Fibroblast of lung (primary cell): ENCODE measurements at regions not wholly inside any gene's neighbourhood (a gene's known extent, or its start where the extent isn't known, plus 50 kb on each side); places are given as distances from the start of the nearest gene placed in this dataset.

ENCODE experiments used
- DNase-seq, 2 donors: peaks; one replicate each; pipeline versions ENCODE4 v3.0.0 to v3.0.0-alpha.2; 2010; ENCODE audit warnings: low read depth in 2 of 2
- H2AFZ ChIP-seq: 2 replicates; pipeline ENCODE4 v1.5.1; 2012; ENCODE audit warnings: low read length, control low read depth, inconsistent platforms
- H3K27ac ChIP-seq: 2 replicates; pipeline ENCODE4 v1.5.1; 2011; ENCODE audit warnings: low read length, control low read depth; ENCODE audit not compliant: insufficient read depth
- H3K27me3 ChIP-seq: 2 replicates; pipeline ENCODE4 v1.5.1; 2011; ENCODE audit warnings: mild to moderate bottlenecking, low read length; ENCODE audit not compliant: control insufficient read depth, insufficient read depth
- H3K36me3 ChIP-seq: 2 replicates; pipeline ENCODE4 v1.5.1; 2011; ENCODE audit warnings: low read length; ENCODE audit not compliant: control insufficient read depth, insufficient read depth
- H3K4me1 ChIP-seq: 2 replicates; pipeline ENCODE4 v1.5.1; 2011; ENCODE audit warnings: low read length; ENCODE audit not compliant: control insufficient read depth, insufficient read depth; ENCODE audit errors: extremely low read depth
- H3K4me2 ChIP-seq: 2 replicates; pipeline ENCODE4 v1.5.1; 2011; ENCODE audit warnings: low read length, control low read depth; ENCODE audit not compliant: insufficient read depth; ENCODE audit errors: extremely low read depth
- H3K4me3 ChIP-seq, 4 experiments: fragments of 200-600 bp in 1 of 4; sonication (generic) in 1 of 4; replicated peaks in 1 of 4; 2 replicates each; pipeline ENCODE4 v1.5.1; 2011 to 2016; ENCODE audit warnings: low read length in 4 of 4, low read depth in 3 of 4, mild to moderate bottlenecking in 3 of 4, control low read depth in 2 of 4, inconsistent platforms in 1 of 4, mixed read lengths in 1 of 4; ENCODE audit not compliant: insufficient read depth in 1 of 4; ENCODE audit errors: control extremely low read depth in 1 of 4
- H3K79me2 ChIP-seq: 2 replicates; pipeline ENCODE4 v1.5.1; 2012; ENCODE audit warnings: mild to moderate bottlenecking, low read length, inconsistent platforms; ENCODE audit not compliant: control insufficient read depth, insufficient read depth
- H3K9ac ChIP-seq: 2 replicates; pipeline ENCODE4 v1.5.1; 2011; ENCODE audit warnings: mild to moderate bottlenecking, low read length, control low read depth; ENCODE audit not compliant: insufficient read depth
- H3K9me3 ChIP-seq: 2 replicates; pipeline ENCODE4 v1.5.1; 2012; ENCODE audit warnings: low read depth, low read length; ENCODE audit not compliant: control insufficient read depth, insufficient read depth
- H4K20me1 ChIP-seq: 2 replicates; pipeline ENCODE4 v1.5.1; 2011; ENCODE audit warnings: low read length; ENCODE audit not compliant: control insufficient read depth, insufficient read depth; ENCODE audit errors: extremely low read depth
- CTCF ChIP-seq, 2 donors: IDR thresholded peaks in 1 of 2; conservative IDR thresholded peaks in 1 of 2; 1 replicate in 1 of 2; 2 replicates in 1 of 2; pipeline ENCODE4 v1.5.1; 2011 to 2012; ENCODE audit warnings: low read length in 2 of 2, control low read depth in 1 of 2, inconsistent platforms in 1 of 2, low read depth in 1 of 2, mild to moderate bottlenecking in 1 of 2
- EZH2 ChIP-seq: IDR thresholded peaks from 2 replicates; pipeline ENCODE4 v1.5.1; 2012; ENCODE audit warnings: low read length, control low read depth, mild to moderate bottlenecking; ENCODE audit errors: missing control alignments

DNA sequence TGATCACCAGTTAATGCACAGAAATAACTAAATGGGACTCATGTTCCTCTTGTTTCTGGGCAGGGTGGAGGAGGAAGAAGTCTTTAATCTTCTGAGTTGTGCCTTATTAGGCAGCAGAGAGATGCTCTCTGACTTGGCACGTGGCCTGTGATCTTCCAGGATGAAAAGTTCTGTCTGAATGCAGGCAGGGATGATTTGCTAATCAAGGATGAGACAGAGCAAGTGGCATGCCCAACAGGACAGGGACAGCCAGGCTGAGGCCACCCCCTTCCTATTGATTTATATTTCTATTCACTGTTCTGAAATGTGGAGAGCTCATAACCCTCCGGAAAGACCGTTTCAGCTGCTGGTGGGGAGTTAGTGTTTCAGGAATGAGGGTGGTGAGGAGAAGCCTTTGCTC, 477.8 kb upstream of the CAMK1G start:
- Histone ChIP-seq H3K4me3 (no peak overlapping the region), H3K9ac (no peak overlapping the region), H3K27ac (no peak overlapping the region), H3K4me1 (no peaks in the 10 kb centered on the region), H2AFZ (no peak overlapping the region), H3K79me2 (no peaks in the 10 kb centered on the region), H3K27me3 (no peaks in the 10 kb centered on the region), H4K20me1 (no peaks in the 10 kb centered on the region), H3K4me2 (no peak overlapping the region), H3K36me3 (no peaks in the 10 kb centered on the region), H3K9me3 (no peaks in the 10 kb centered on the region)
- DNase-seq: no peak
- TF ChIP-seq EZH2 (no peak), CTCF (conservative IDR thresholded peaks at IDR 0.05 in 1 of 2, IDR thresholded peaks at IDR 0.05 in 1 of 2; ENCODE audit: low read depth in 1 of 2, low read length in 2 of 2) (no peak)

GRCh38 chr1:209106237-209106741, 477.2 kb upstream of the CAMK1G start:
- Histone ChIP-seq H3K4me2 (no peak overlapping the region), H3K9ac (no peak overlapping the region)
- DNase-seq: peak; percentile 53 to 77

GRCh38 chr1:209106861-209107260, 476.7 kb upstream of the CAMK1G start:
- Histone ChIP-seq H2AFZ (no peak overlapping the region), H3K27ac (no peak overlapping the region), H3K36me3 (no peaks in the 10 kb centered on the region), H3K27me3 (no peaks in the 10 kb centered on the region), H3K4me3 (no peak overlapping the region), H3K9me3 (no peaks in the 10 kb centered on the region), H3K4me1 (no peaks in the 10 kb centered on the region), H3K4me2 (no peak overlapping the region), H4K20me1 (no peaks in the 10 kb centered on the region), H3K79me2 (no peaks in the 10 kb centered on the region), H3K9ac (no peak overlapping the region)
- no peak for DNase-seq
- TF ChIP-seq CTCF (conservative IDR thresholded peaks at IDR 0.05 in 1 of 2, IDR thresholded peaks at IDR 0.05 in 1 of 2; ENCODE audit: low read depth in 1 of 2, low read length in 2 of 2) (no peak), EZH2 (no peak)

More at GRCh38 chr1:209106237-209106741, 477.2 kb upstream of the CAMK1G start:
- H3K4me1 ChIP-seq: no peaks in the 10 kb centered on the region
- H2AFZ ChIP-seq: no peak overlapping the region
- no peak overlapping the region for H3K4me3 ChIP-seq
- no peak overlapping the region for H3K27ac ChIP-seq
- H3K9me3 ChIP-seq: no peaks in the 10 kb centered on the region
- no peaks in the 10 kb centered on the region for H3K36me3 ChIP-seq
- no peaks in the 10 kb centered on the region for H3K27me3 ChIP-seq
- TF ChIP-seq EZH2: no peak
- TF ChIP-seq CTCF (conservative IDR thresholded peaks at IDR 0.05 in 1 of 2, IDR thresholded peaks at IDR 0.05 in 1 of 2; ENCODE audit: low read depth in 1 of 2, low read length in 2 of 2): peak; percentile 30 to 32
- H3K79me2 ChIP-seq: no peaks in the 10 kb centered on the region
- H4K20me1 ChIP-seq: no peaks in the 10 kb centered on the region
